C4-2B (cell line): ENCODE measurements at regions not wholly inside any gene's neighbourhood (a gene's known extent, or its start where the extent isn't known, plus 50 kb on each side); places are given as distances from the start of the nearest gene placed in this dataset.

Experiments used
- H3K27ac ChIP-seq: fragments of 450-650 bp; 2 replicates; pipeline ENCODE4 v1.5.1; 2017
- ZFX ChIP-seq: fragments of 450-650 bp; IDR thresholded peaks from 2 replicates; pipeline ENCODE4 v1.6.1; 2017
- TF ChIP-seq, protein P1 (sequence below): fragments of 450-650 bp; conservative IDR thresholded peaks from 2 replicates; pipeline ENCODE4 v1.5.1; 2017; ENCODE audit warnings: mild to moderate bottlenecking

DNA sequence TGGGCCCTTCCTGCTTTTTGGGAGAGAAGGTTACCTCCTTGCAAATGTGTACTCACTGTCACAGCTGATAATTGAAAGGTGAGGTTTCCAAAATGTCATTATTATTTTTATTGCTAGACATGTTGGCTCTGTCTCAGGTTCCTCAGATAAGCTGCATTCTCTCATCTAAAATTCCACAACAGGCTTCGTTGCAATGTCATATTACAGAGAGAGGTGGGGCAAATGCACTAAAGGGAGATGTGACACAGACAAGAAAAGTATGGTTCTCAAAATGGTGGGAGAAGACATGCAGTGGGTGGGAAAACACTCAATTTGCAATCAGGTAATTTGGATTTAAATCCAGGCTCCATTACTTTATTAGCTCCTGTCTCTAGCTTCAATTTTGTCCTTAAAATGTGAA lies 256.4 kb upstream of the POU3F2 start:
- no peak for TF ChIP-seq ZFX
- TF ChIP-seq, protein P1, sequence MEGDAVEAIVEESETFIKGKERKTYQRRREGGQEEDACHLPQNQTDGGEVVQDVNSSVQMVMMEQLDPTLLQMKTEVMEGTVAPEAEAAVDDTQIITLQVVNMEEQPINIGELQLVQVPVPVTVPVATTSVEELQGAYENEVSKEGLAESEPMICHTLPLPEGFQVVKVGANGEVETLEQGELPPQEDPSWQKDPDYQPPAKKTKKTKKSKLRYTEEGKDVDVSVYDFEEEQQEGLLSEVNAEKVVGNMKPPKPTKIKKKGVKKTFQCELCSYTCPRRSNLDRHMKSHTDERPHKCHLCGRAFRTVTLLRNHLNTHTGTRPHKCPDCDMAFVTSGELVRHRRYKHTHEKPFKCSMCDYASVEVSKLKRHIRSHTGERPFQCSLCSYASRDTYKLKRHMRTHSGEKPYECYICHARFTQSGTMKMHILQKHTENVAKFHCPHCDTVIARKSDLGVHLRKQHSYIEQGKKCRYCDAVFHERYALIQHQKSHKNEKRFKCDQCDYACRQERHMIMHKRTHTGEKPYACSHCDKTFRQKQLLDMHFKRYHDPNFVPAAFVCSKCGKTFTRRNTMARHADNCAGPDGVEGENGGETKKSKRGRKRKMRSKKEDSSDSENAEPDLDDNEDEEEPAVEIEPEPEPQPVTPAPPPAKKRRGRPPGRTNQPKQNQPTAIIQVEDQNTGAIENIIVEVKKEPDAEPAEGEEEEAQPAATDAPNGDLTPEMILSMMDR, result no peak
- H3K27ac ChIP-seq, result no peak overlapping the region

GRCh38 chr6:98579079-98579478 lies 255.3 kb upstream of the POU3F2 start:
- no peak for TF ChIP-seq ZFX
- TF ChIP-seq, protein P1, result no peak
- H3K27ac ChIP-seq, result no peak overlapping the region

GRCh38 chr6:98579941-98580340 lies 254.4 kb upstream of the POU3F2 start:
- no peak for TF ChIP-seq ZFX
- TF ChIP-seq, protein P1, result no peak

DNA sequence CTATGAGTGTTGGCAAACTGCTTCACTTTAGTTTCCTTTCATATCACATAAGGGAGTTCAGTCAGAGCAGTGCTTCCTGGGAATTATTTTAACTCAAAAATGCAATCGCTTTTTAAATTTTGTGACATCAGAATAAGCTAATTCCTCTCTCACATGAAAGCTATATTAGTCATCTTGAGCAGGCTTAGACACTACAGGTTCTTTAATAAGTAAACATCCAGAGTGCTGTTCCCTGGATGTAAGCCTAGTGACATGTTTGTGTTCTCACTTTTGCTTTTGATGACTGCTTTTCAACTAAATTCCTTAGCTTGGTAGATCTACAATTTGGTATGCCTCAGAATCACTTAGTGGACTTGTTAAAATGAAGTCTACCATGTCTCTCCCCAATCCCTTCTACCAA lies 252.7 kb upstream of the POU3F2 start:
- TF ChIP-seq ZFX, result no peak
- TF ChIP-seq, protein P1, result no peak
- no peak overlapping the region for H3K27ac ChIP-seq

More at GRCh38 chr6:98579941-98580340, 254.4 kb upstream of the POU3F2 start:
- H3K27ac ChIP-seq, result no peak overlapping the region

DNA sequence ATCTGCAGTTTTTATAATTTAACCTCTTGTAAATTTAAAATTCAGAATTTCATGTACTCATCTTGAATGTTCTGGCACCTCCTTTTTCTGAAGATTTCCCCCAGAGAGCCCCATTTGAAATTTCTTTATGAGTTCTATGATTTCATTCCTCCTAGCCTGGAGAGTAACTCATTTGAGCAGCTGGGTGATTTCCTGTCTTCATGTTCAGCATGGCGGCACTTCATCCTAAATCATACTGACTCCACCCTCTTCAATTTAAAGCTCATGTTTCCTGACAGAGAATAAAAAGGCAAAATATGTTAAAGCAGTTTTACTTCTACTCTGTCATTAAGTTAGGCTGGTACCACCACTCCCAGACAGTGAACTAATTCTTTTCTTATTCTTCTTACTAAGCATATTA lies 250.9 kb upstream of the POU3F2 start:
- TF ChIP-seq, protein P1, result no peak
- no peak for TF ChIP-seq ZFX
- no peak overlapping the region for H3K27ac ChIP-seq

- no peak overlapping the region for H3K27ac ChIP-seq
- TF ChIP-seq ZFX, result no peak
- TF ChIP-seq, protein P1, result 0 out of 2 replicates have a peak, but pooled peaks have one; percentile 5
Measured at GRCh38 chr6:98586163-98586562, 248.2 kb upstream of the POU3F2 start.

DNA sequence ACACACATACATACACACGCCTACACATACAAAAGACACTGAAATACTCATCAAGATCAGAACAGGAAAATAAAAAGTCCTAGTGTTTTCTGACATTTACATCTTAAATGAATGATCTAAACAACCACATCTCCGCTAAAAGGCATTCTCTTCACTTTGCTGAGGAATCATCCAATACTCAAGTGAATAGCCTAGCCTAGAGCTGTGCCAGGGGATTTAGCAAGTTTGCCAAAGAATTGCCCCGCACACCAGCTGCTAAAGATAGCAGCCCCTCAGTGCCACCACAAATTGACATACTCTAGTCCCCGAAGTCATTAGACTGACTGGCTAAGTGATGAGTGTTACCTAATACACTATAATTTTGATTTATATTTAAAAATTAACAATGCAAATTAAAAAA lies 246.8 kb upstream of the POU3F2 start:
- no peak for TF ChIP-seq ZFX
- TF ChIP-seq, protein P1, result no peak
- H3K27ac ChIP-seq, result no peak overlapping the region
